H1 (cell line): ENCODE measurements at regions not wholly inside any gene's neighbourhood (a gene's known extent, or its start where the extent isn't known, plus 50 kb on each side); places are given as distances from the start of the nearest gene placed in this dataset.

Experiments used
- CTCF ChIA-PET: fragments of 300-600 bp; sonication (Branson Sonifier 250); formaldehyde crosslinking; loops from one replicate; lab custom pipeline; 2021; ENCODE audit not compliant: partially characterized antibody; lab: Charles Lee
- POLR2A ChIA-PET: fragments of 300-600 bp; sonication (Branson Sonifier 250); formaldehyde crosslinking; loops from one replicate; lab custom pipeline; 2021; ENCODE audit warnings: inconsistent platforms; ENCODE audit not compliant: partially characterized antibody; lab: Charles Lee
- DNase-seq, 2 experiments: peaks; one replicate each; pipeline versions ENCODE4 v3.0.0 to v3.0.0-alpha.2; 2010 to 2022; ENCODE audit warnings: low spot score in 2 of 2, low read depth in 1 of 2, mixed read lengths in 1 of 2
- FAIRE-seq: peaks from 2 replicates; lab custom pipeline; 2011; peaks lifted over from hg19 to GRCh38; lab: Jason Lieb, UNC
- H2AFZ ChIP-seq: 2 replicates; pipeline ENCODE4 v1.8.1; 2012; ENCODE audit warnings: low read length, inconsistent platforms
- H2AK5ac ChIP-seq: 2 replicates; pipeline ENCODE4 v1.6.1; 2013; ENCODE audit warnings: low read depth, low read length
- H2BK120ac ChIP-seq: replicated peaks from 2 replicates; pipeline ENCODE3; 2013; ENCODE audit warnings: low read depth, low read length, inconsistent platforms
- H2BK12ac ChIP-seq: 2 replicates; pipeline ENCODE4 v1.6.1; 2013; ENCODE audit warnings: low read depth, low read length
- H2BK15ac ChIP-seq: 2 replicates; pipeline ENCODE4 v1.6.1; 2013; ENCODE audit warnings: low read length
- H2BK20ac ChIP-seq: 2 replicates; pipeline ENCODE4 v1.6.1; 2013; ENCODE audit warnings: low read length
- H2BK5ac ChIP-seq: 2 replicates; pipeline ENCODE4 v1.6.1; 2013; ENCODE audit warnings: low read depth, low read length
- H3K14ac ChIP-seq: 2 replicates; pipeline ENCODE4 v1.6.1; 2013; ENCODE audit warnings: inconsistent platforms; ENCODE audit not compliant: insufficient read length
- H3K18ac ChIP-seq: 2 replicates; pipeline ENCODE4 v1.6.1; 2013; ENCODE audit warnings: low read length; ENCODE audit errors: extremely low read depth
- H3K23ac ChIP-seq: 2 replicates; pipeline ENCODE4 v1.6.1; 2013; ENCODE audit warnings: inconsistent platforms; ENCODE audit not compliant: insufficient read length
- H3K23me2 ChIP-seq: 2 replicates; pipeline ENCODE4 v1.6.1; 2013; ENCODE audit warnings: low read depth, low read length
- H3K27ac ChIP-seq: 2 replicates; pipeline ENCODE4 v1.6.1; 2011; ENCODE audit warnings: low read depth, low read length, inconsistent platforms
- H3K27me3 ChIP-seq, 4 experiments: replicated peaks in 1 of 4; 1 replicate in 1 of 4; 2 replicates in 3 of 4; pipeline versions ENCODE4 v1.6.1 to v1.8.1; 2011 to 2013; ENCODE audit warnings: low read length in 3 of 4, mild to moderate bottlenecking in 3 of 4, inconsistent platforms in 2 of 4, mixed read lengths in 2 of 4, moderate library complexity in 1 of 4; ENCODE audit not compliant: control insufficient read depth in 3 of 4, insufficient read depth in 3 of 4; ENCODE audit errors: extremely low read depth in 1 of 4
- H3K36me3 ChIP-seq, 4 experiments: 2 replicates each; pipeline versions ENCODE4 v1.6.1 to v1.8.1; 2011 to 2013; ENCODE audit warnings: mild to moderate bottlenecking in 4 of 4, low read length in 3 of 4, moderate library complexity in 2 of 4, control low read depth in 1 of 4, inconsistent platforms in 1 of 4; ENCODE audit not compliant: insufficient read depth in 4 of 4, control insufficient read depth in 2 of 4
- H3K4ac ChIP-seq: replicated peaks from 2 replicates; pipeline ENCODE3; 2013; ENCODE audit warnings: low read length, low read depth, mixed read lengths, inconsistent platforms; ENCODE audit not compliant: insufficient read length
- H3K4me1 ChIP-seq, 4 experiments: replicated peaks in 1 of 4; 1 replicate in 1 of 4; 2 replicates in 3 of 4; pipeline versions ENCODE4 v1.6.1 to v1.8.1; 2011 to 2013; ENCODE audit warnings: low read length in 3 of 4, inconsistent platforms in 2 of 4, mixed read lengths in 1 of 4; ENCODE audit not compliant: insufficient read depth in 4 of 4, control insufficient read depth in 3 of 4
- H3K4me2 ChIP-seq, 2 experiments: 2 replicates each; pipeline versions ENCODE4 v1.6.1 to v1.8.1; 2011 to 2013; ENCODE audit warnings: low read depth in 2 of 2, low read length in 2 of 2, control low read depth in 1 of 2, inconsistent platforms in 1 of 2, mild to moderate bottlenecking in 1 of 2; ENCODE audit not compliant: insufficient read depth in 1 of 2
- H3K4me3 ChIP-seq, 4 experiments: fragments of 200-600, 300-600 bp in 1 of 4; sonication (generic), shearing (Covaris generic), sonication (Bioruptor Twin) in 1 of 4; 2 replicates each; pipeline versions ENCODE4 v1.5.1 to v1.8.1; 2011 to 2016; ENCODE audit warnings: low read length in 4 of 4, low read depth in 3 of 4, control low read depth in 2 of 4, inconsistent platforms in 2 of 4, mild to moderate bottlenecking in 2 of 4, mixed read lengths in 1 of 4, moderate library complexity in 1 of 4; ENCODE audit not compliant: insufficient read depth in 2 of 4; ENCODE audit errors: extremely low read depth in 1 of 4
- H3K56ac ChIP-seq: replicated peaks from 2 replicates; pipeline ENCODE3; 2013; ENCODE audit warnings: low read depth, mild to moderate bottlenecking, mixed read lengths, low read length, inconsistent platforms; ENCODE audit not compliant: insufficient read length
- H3K79me1 ChIP-seq: 2 replicates; pipeline ENCODE4 v1.6.1; 2013; ENCODE audit warnings: low read depth, low read length, control low read depth
- H3K79me2 ChIP-seq, 2 experiments: 2 replicates each; pipeline versions ENCODE4 v1.6.1 to v1.8.1; 2012 to 2013; ENCODE audit warnings: low read length in 2 of 2, mild to moderate bottlenecking in 2 of 2, inconsistent platforms in 1 of 2; ENCODE audit not compliant: insufficient read depth in 2 of 2, control insufficient read depth in 1 of 2
- H3K9ac ChIP-seq, 4 experiments: replicated peaks in 1 of 4; 1 replicate in 1 of 4; 2 replicates in 3 of 4; pipeline versions ENCODE4 v1.6.1 to v1.8.1; 2011 to 2013; ENCODE audit warnings: low read depth in 3 of 4, low read length in 3 of 4, control low read depth in 2 of 4, mild to moderate bottlenecking in 2 of 4, moderate library complexity in 2 of 4, inconsistent platforms in 1 of 4; ENCODE audit errors: extremely low read depth in 1 of 4
- H3K9me3 ChIP-seq, 2 experiments: 2 replicates each; pipeline versions ENCODE4 v1.6.1 to v1.8.1; 2012 to 2013; ENCODE audit warnings: mild to moderate bottlenecking in 2 of 2, moderate library complexity in 2 of 2, control low read depth in 1 of 2, inconsistent platforms in 1 of 2, low read depth in 1 of 2, low read length in 1 of 2, mixed read lengths in 1 of 2; ENCODE audit not compliant: insufficient read depth in 2 of 2
- H4K20me1 ChIP-seq, 2 experiments: replicated peaks in 1 of 2; 2 replicates each; pipeline versions ENCODE3 to v1.8.1; 2011 to 2013; ENCODE audit warnings: inconsistent platforms in 2 of 2, low read length in 2 of 2, mild to moderate bottlenecking in 1 of 2; ENCODE audit not compliant: insufficient read depth in 2 of 2, control insufficient read depth in 1 of 2
- H4K5ac ChIP-seq: 2 replicates; pipeline ENCODE4 v1.6.1; 2013; ENCODE audit warnings: low read length, low read depth, mixed read lengths, inconsistent platforms; ENCODE audit not compliant: insufficient read length
- H4K8ac ChIP-seq: 2 replicates; pipeline ENCODE4 v1.8.0; 2013; ENCODE audit warnings: mild to moderate bottlenecking, moderate library complexity, low read length, inconsistent platforms; ENCODE audit not compliant: insufficient read depth; ENCODE audit errors: extremely low read depth
- H4K91ac ChIP-seq: replicated peaks from 2 replicates; pipeline ENCODE3; 2013; ENCODE audit warnings: low read length, mixed read lengths, inconsistent platforms; ENCODE audit not compliant: insufficient read length
- HDAC2 ChIP-seq, 2 experiments: fragments of 300-600 bp in 1 of 2; sonication (generic) in 1 of 2; IDR thresholded peaks; 2 replicates each; pipeline ENCODE4 v1.6.1; 2011 to 2012; ENCODE audit warnings: low read depth in 2 of 2, low read length in 2 of 2, mild to moderate bottlenecking in 2 of 2, moderate library complexity in 2 of 2, borderline replicate concordance in 1 of 2, inconsistent platforms in 1 of 2
- WGBS, 2 experiments: shearing (Covaris generic) in 1 of 2; methylation state at CpG; one replicate each; pipeline versions ENCODE4 v1.1.6 to v1.1.7; 2013 to 2015; ENCODE audit warnings: low lambda C conversion rate in 2 of 2, mixed read lengths in 2 of 2, inconsistent platforms in 1 of 2, low coverage in 1 of 2, missing lambda C conversion rate in 1 of 2; ENCODE audit not compliant: insufficient replicate concordance in 2 of 2, insufficient coverage in 1 of 2, insufficient read length in 1 of 2; ENCODE audit errors: extremely low coverage in 1 of 2, missing lambda C conversion rate in 1 of 2; 5-methylcytosine and 5-hydroxymethylcytosine counted together

DNA sequence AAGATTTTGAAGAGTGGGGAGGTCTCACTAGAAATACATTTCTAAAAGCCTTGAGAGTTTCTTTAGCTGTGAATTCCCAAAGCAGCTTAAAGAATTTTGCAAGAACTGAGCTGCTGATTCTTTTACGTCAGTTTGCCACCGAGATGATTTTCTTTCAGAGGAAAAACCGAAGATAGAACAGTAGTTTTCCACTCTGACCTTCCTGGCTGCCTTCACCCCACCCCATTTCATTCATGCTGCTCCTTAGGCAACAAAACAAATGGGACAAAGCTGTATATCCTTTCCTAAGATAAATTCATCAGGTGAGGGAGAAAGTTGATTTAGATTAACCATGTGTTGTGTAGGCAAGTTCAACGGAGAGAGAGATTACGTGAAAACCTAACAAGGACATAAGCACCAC lies 947.0 kb downstream of the GALC start:
- no peak overlapping the region for H4K91ac ChIP-seq
- H3K27me3 ChIP-seq = no peaks in the 10 kb centered on the region
- ChIA-PET POLR2A (interaction anchor here (0.7 kb wide), 1 partner anchor 524 kb away, joined by 3 read pairs; no protein-coding TSS in a partner anchor), CTCF (interaction anchor here (0.6 kb wide), 1 partner anchor 8 kb away, joined by 3 read pairs; no protein-coding TSS in a partner anchor)
- no peak overlapping the region for H4K5ac ChIP-seq
- H2AFZ ChIP-seq = no peak overlapping the region
- no peak overlapping the region for H2AK5ac ChIP-seq
- no peak overlapping the region for H2BK15ac ChIP-seq
- H3K79me1 ChIP-seq = no peaks in the 10 kb centered on the region
- H3K36me3 ChIP-seq = no peaks in the 10 kb centered on the region
- no peaks in the 10 kb centered on the region for H4K20me1 ChIP-seq
- peaks cover 2% of the 10 kb centered on the region; the same call in 1 of the 2 replicates for H3K23me2 ChIP-seq
- H3K23ac ChIP-seq = no peak overlapping the region
- H3K18ac ChIP-seq = no peak overlapping the region
- H2BK5ac ChIP-seq = no peak overlapping the region
- no peak overlapping the region for H2BK20ac ChIP-seq
- H3K9me3 ChIP-seq = no peaks in the 10 kb centered on the region
- no peaks in the 10 kb centered on the region for H3K79me2 ChIP-seq
- no peak overlapping the region for H3K9ac ChIP-seq
- DNase-seq (no peak), FAIRE-seq (no peak)
- H3K4me3 ChIP-seq = no peak overlapping the region
- H3K4ac ChIP-seq = no peak overlapping the region
- H3K14ac ChIP-seq = no peak overlapping the region
- 88% methylated on average over 5 of the region's 5 CpGs; no CpG with 5 or more reads in 1 of the 2 experiments for WGBS, 2 experiments
- no peak overlapping the region for H3K4me2 ChIP-seq
- no peaks in the 10 kb centered on the region for H3K4me1 ChIP-seq
- H2BK12ac ChIP-seq = no peak overlapping the region
- no peak overlapping the region for H3K56ac ChIP-seq
- H2BK120ac ChIP-seq = no peak overlapping the region
- no peak for TF ChIP-seq HDAC2 (IDR thresholded peaks at IDR 0.05; ENCODE audit: borderline replicate concordance in 1 of 2, low read depth in 2 of 2, low read length in 2 of 2)
- TF ChIP-seq, all 59 proteins: peak for 0
- Histone ChIP-seq H3K27ac (no peak overlapping the region), H4K8ac (no peak overlapping the region)
